ENCODE measurements at regions not wholly inside any gene's neighbourhood (a gene's known extent, or its start where the extent isn't known, plus 50 kb on each side); places are given as distances from the start of the nearest gene placed in this dataset.
"Not testable (repeated sequence)": the region's sequence is repeated elsewhere in the genome, so short reads cannot be mapped to it uniquely, and the experiment has no call there.

GRCh38 chr9:34862043-34862442, 96.0 kb upstream of the PHF24 start:
- no peak for TF ChIP-seq CTCF (IDR thresholded peaks at IDR 0.05; ENCODE audit: borderline replicate concordance, control extremely low read depth, extremely low read depth, insufficient read depth, missing control alignments)
- no peak for DNase-seq (ENCODE audit: low spot score)
- in situ Hi-C loops (cut with MboI; ENCODE audit: low sequenced_read_pairs, unreplicated experiment): no loop called here

- DNase-seq (ENCODE audit: low spot score); in situ Hi-C loops (cut with MboI; ENCODE audit: low sequenced_read_pairs, unreplicated experiment): not testable (repeated sequence)
These were observed 103.1 kb upstream of the PHF24 start for GRCh38 chr9:34855016-34855415.

- no peak for DNase-seq (ENCODE audit: low spot score)
- TF ChIP-seq CTCF (IDR thresholded peaks at IDR 0.05; ENCODE audit: borderline replicate concordance, control extremely low read depth, extremely low read depth, insufficient read depth, missing control alignments): no peak
These were observed 120.1 kb upstream of the CCL21 start for GRCh38 chr9:34830068-34830467.

GRCh38 chr9:34826999-34827538, 117.1 kb upstream of the CCL21 start:
- no peak for TF ChIP-seq CTCF (IDR thresholded peaks at IDR 0.05; ENCODE audit: borderline replicate concordance, control extremely low read depth, extremely low read depth, insufficient read depth, missing control alignments)
- in situ Hi-C loops (cut with MboI; ENCODE audit: low sequenced_read_pairs, unreplicated experiment): no loop called here
- DNase-seq (ENCODE audit: low spot score): no peak

More at GRCh38 chr9:34830068-34830467, 120.1 kb upstream of the CCL21 start:
- in situ Hi-C loops (cut with MboI; ENCODE audit: low sequenced_read_pairs, unreplicated experiment): no loop called here

- TF ChIP-seq CTCF (IDR thresholded peaks at IDR 0.05; ENCODE audit: borderline replicate concordance, control extremely low read depth, extremely low read depth, insufficient read depth, missing control alignments): no peak
- DNase-seq (ENCODE audit: low spot score): no peak
- in situ Hi-C loops (cut with MboI; ENCODE audit: low sequenced_read_pairs, unreplicated experiment): no loop called here
These were observed 115.8 kb upstream of the CCL21 start for GRCh38 chr9:34825775-34826174.

- TF ChIP-seq CTCF (IDR thresholded peaks at IDR 0.05; ENCODE audit: borderline replicate concordance, control extremely low read depth, extremely low read depth, insufficient read depth, missing control alignments): no peak
- DNase-seq (ENCODE audit: low spot score): no peak
- in situ Hi-C loops (cut with MboI; ENCODE audit: low sequenced_read_pairs, unreplicated experiment): no loop called here
These were observed 113.8 kb upstream of the CCL21 start for GRCh38 chr9:34823778-34824177.

GRCh38 chr9:34810187-34810524, 100.2 kb upstream of the CCL21 start:
- in situ Hi-C loops (cut with MboI; ENCODE audit: low sequenced_read_pairs, unreplicated experiment): no loop called here
- TF ChIP-seq CTCF (IDR thresholded peaks at IDR 0.05; ENCODE audit: borderline replicate concordance, control extremely low read depth, extremely low read depth, insufficient read depth, missing control alignments): no peak
- no peak for DNase-seq (ENCODE audit: low spot score)
